ENCODE measurements at regions not wholly inside any gene's neighbourhood (a gene's known extent, or its start where the extent isn't known, plus 50 kb on each side); places are given as distances from the start of the nearest gene placed in this dataset.
A peak's percentile ranks its signal among the peaks of the same experiment; 100 is the strongest.
"Not testable (repeated sequence)": the region's sequence is repeated elsewhere in the genome, so short reads cannot be mapped to it uniquely, and the experiment has no call there.

DNA sequence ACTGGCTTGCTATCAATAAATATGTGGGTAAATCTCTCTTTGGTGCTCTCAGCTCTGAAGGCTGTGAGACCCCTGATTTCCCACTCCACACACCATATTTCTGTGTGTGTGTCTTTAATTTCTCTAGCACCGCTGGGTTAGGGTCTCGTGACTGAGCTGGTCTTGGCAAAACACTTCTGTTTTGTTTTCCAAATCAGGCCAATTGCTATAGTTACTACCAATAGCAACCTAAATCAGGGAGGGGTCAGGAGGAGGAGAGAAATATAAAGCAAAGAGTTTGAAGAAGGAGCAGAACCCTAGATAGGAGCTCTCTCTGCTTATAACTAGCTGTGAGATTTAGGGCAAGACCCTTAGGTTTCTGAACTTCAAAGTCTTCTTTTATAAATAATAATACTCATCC is 250.5 kb upstream of the IGFBP7 start:
- TF ChIP-seq, protein P1, sequence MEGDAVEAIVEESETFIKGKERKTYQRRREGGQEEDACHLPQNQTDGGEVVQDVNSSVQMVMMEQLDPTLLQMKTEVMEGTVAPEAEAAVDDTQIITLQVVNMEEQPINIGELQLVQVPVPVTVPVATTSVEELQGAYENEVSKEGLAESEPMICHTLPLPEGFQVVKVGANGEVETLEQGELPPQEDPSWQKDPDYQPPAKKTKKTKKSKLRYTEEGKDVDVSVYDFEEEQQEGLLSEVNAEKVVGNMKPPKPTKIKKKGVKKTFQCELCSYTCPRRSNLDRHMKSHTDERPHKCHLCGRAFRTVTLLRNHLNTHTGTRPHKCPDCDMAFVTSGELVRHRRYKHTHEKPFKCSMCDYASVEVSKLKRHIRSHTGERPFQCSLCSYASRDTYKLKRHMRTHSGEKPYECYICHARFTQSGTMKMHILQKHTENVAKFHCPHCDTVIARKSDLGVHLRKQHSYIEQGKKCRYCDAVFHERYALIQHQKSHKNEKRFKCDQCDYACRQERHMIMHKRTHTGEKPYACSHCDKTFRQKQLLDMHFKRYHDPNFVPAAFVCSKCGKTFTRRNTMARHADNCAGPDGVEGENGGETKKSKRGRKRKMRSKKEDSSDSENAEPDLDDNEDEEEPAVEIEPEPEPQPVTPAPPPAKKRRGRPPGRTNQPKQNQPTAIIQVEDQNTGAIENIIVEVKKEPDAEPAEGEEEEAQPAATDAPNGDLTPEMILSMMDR (IDR thresholded peaks at IDR 0.05; ENCODE audit: low read depth, low read length), result no peak
- no peak overlapping the region for H3K4me3 ChIP-seq (replicated peaks in 1 of 2; ENCODE audit: low read depth in 2 of 2, low read length in 2 of 2)
- no peak for DNase-seq (ENCODE audit: low read depth in 2 of 2)

- TF ChIP-seq, protein P1 (IDR thresholded peaks at IDR 0.05; ENCODE audit: low read depth, low read length), result no peak
- DNase-seq (ENCODE audit: low read depth in 2 of 2), result no peak
- H3K4me3 ChIP-seq (replicated peaks in 1 of 2; ENCODE audit: low read depth in 2 of 2, low read length in 2 of 2), result no peak overlapping the region
These were observed 245.0 kb upstream of the IGFBP7 start for GRCh38 chr4:57355101-57355665.

DNA sequence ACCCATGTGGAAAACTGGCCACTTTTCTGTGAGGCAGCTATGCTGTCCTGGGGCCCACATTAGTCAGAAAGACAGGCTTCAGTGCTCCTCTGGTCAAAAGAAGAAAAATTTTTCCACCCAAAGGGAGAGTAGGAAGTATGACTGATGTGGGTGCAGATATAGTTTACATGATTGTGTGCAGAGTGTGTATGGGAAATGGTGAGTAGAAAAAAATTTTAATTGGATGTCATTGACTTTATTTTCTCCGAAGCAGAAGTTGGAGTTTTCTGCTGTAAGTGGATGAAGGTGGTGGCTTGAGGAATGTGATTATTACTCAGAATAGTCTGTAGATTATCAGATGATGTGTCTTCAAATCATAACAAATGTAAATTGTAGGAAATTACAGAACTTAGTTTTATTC is 241.5 kb upstream of the IGFBP7 start:
- TF ChIP-seq, protein P1 (IDR thresholded peaks at IDR 0.05; ENCODE audit: low read depth, low read length), result no peak
- DNase-seq (ENCODE audit: low read depth in 2 of 2), result no peak
- H3K4me3 ChIP-seq (replicated peaks in 1 of 2; ENCODE audit: low read depth in 2 of 2, low read length in 2 of 2), result no peak overlapping the region

DNA sequence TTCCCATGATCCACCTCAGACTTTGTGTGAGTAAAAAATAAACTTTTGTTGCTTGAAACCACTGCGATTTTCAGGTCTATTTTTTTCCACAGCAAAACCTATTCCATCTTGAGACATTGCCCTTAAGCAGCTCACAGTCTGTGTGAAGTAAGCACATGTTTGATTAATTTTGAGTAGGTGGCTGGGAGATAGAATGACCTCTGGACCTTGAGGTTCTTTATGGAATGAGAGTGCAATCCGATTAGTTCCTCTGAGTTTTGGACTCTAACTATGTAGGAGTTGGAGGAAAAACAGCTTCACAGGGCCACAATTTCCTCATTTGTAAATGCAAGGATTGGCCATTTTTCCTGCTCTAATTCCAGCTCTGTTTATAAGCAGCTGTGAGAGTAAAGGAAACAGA is 234.1 kb upstream of the IGFBP7 start:
- DNase-seq (ENCODE audit: low read depth in 2 of 2), result no peak

GRCh38 chr4:57342411-57342810 is 232.2 kb upstream of the IGFBP7 start:
- peak; percentile 16 to 43 for DNase-seq (ENCODE audit: low read depth in 2 of 2)
- TF ChIP-seq, protein P1 (IDR thresholded peaks at IDR 0.05; ENCODE audit: low read depth, low read length), result no peak
- H3K4me3 ChIP-seq (replicated peaks in 1 of 2; ENCODE audit: low read depth in 2 of 2, low read length in 2 of 2), result no peak overlapping the region

More for the DNA sequence above, 234.1 kb upstream of the IGFBP7 start:
- TF ChIP-seq, protein P1 (IDR thresholded peaks at IDR 0.05; ENCODE audit: low read depth, low read length), result no peak
- no peak overlapping the region for H3K4me3 ChIP-seq (replicated peaks in 1 of 2; ENCODE audit: low read depth in 2 of 2, low read length in 2 of 2)

- DNase-seq (ENCODE audit: low read depth in 2 of 2); H3K4me3 ChIP-seq (replicated peaks in 1 of 2; ENCODE audit: low read depth in 2 of 2, low read length in 2 of 2): not testable (repeated sequence)
These were observed 228.7 kb upstream of the IGFBP7 start for GRCh38 chr4:57338861-57339260.

- no peak for DNase-seq (ENCODE audit: low read depth in 2 of 2)
- no peak overlapping the region for H3K4me3 ChIP-seq (replicated peaks in 1 of 2; ENCODE audit: low read depth in 2 of 2, low read length in 2 of 2)
- TF ChIP-seq, protein P1 (IDR thresholded peaks at IDR 0.05; ENCODE audit: low read depth, low read length), result no peak
These were observed 223.5 kb upstream of the IGFBP7 start for GRCh38 chr4:57333684-57334083.

Measured in cardiac fibroblast (primary cell).